ENCODE measurements at regions not wholly inside any gene's neighbourhood (a gene's known extent, or its start where the extent isn't known, plus 50 kb on each side); places are given as distances from the start of the nearest gene placed in this dataset.

DNA sequence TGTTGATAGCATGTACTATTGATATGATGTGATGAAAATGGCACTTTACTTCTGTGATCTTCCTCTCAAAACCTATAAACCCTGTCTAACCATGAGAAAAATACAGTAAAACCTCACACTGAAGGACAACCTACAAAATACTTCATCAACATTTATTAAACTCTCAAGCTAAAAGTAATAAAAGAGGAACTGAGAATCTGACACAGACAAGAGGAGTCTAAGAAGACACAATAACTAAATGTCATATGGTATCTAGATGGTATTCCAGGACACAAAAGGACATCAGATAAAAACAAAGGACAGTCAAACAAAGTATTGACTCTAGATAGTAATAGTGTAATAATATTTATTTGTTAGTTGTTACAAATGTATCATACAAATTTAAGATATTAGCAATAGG, 655.3 kb downstream of the SH3BGRL start:
- Histone ChIP-seq H3K4me3 (no peak overlapping the region), H3K4me1 (no peaks in the 10 kb centered on the region), H3K27ac (no peak overlapping the region), H3K9me3 (no peaks in the 10 kb centered on the region), H3K4me2 (no peak overlapping the region)
- no peak for DNase-seq (ENCODE audit: low read depth in 1 of 2, low spot score in 1 of 2)
- no peak for ATAC-seq
- CTCF ChIA-PET, result no interaction called here
- TF ChIP-seq, protein P1, sequence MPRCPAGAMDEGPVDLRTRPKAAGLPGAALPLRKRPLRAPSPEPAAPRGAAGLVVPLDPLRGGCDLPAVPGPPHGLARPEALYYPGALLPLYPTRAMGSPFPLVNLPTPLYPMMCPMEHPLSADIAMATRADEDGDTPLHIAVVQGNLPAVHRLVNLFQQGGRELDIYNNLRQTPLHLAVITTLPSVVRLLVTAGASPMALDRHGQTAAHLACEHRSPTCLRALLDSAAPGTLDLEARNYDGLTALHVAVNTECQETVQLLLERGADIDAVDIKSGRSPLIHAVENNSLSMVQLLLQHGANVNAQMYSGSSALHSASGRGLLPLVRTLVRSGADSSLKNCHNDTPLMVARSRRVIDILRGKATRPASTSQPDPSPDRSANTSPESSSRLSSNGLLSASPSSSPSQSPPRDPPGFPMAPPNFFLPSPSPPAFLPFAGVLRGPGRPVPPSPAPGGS (IDR thresholded peaks at IDR 0.05), result no peak
- TF ChIP-seq ZC3H11A (IDR thresholded peaks at IDR 0.05) (no peak), FOSB (CRISPR knock-in tag; IDR thresholded peaks at IDR 0.05) (no peak), KDM1A (IDR thresholded peaks at IDR 0.05; ENCODE audit: low read depth) (no peak), TFCP2L1 (CRISPR knock-in tag; IDR thresholded peaks at IDR 0.05) (no peak), BHLHE40 (IDR thresholded peaks at IDR 0.05; ENCODE audit: low read depth, low read length) (no peak), JUNB (IDR thresholded peaks at IDR 0.05) (no peak), JUN (IDR thresholded peaks at IDR 0.05) (no peak), CEBPB (IDR thresholded peaks at IDR 0.05) (no peak), EHMT2 (IDR thresholded peaks at IDR 0.05; ENCODE audit: low read depth) (no peak), ZNF302 (CRISPR knock-in tag; IDR thresholded peaks at IDR 0.05) (no peak), POLR2A (IDR thresholded peaks at IDR 0.05; ENCODE audit: low read length) (no peak)
- TF ChIP-seq, protein P2, sequence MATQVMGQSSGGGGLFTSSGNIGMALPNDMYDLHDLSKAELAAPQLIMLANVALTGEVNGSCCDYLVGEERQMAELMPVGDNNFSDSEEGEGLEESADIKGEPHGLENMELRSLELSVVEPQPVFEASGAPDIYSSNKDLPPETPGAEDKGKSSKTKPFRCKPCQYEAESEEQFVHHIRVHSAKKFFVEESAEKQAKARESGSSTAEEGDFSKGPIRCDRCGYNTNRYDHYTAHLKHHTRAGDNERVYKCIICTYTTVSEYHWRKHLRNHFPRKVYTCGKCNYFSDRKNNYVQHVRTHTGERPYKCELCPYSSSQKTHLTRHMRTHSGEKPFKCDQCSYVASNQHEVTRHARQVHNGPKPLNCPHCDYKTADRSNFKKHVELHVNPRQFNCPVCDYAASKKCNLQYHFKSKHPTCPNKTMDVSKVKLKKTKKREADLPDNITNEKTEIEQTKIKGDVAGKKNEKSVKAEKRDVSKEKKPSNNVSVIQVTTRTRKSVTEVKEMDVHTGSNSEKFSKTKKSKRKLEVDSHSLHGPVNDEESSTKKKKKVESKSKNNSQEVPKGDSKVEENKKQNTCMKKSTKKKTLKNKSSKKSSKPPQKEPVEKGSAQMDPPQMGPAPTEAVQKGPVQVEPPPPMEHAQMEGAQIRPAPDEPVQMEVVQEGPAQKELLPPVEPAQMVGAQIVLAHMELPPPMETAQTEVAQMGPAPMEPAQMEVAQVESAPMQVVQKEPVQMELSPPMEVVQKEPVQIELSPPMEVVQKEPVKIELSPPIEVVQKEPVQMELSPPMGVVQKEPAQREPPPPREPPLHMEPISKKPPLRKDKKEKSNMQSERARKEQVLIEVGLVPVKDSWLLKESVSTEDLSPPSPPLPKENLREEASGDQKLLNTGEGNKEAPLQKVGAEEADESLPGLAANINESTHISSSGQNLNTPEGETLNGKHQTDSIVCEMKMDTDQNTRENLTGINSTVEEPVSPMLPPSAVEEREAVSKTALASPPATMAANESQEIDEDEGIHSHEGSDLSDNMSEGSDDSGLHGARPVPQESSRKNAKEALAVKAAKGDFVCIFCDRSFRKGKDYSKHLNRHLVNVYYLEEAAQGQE (IDR thresholded peaks at IDR 0.05), result no peak
- TF ChIP-seq, protein P3, sequence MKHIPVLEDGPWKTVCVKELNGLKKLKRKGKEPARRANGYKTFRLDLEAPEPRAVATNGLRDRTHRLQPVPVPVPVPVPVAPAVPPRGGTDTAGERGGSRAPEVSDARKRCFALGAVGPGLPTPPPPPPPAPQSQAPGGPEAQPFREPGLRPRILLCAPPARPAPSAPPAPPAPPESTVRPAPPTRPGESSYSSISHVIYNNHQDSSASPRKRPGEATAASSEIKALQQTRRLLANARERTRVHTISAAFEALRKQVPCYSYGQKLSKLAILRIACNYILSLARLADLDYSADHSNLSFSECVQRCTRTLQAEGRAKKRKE (CRISPR knock-in tag; IDR thresholded peaks at IDR 0.05; ENCODE audit: low read depth), result no peak
- TF ChIP-seq, protein P4, sequence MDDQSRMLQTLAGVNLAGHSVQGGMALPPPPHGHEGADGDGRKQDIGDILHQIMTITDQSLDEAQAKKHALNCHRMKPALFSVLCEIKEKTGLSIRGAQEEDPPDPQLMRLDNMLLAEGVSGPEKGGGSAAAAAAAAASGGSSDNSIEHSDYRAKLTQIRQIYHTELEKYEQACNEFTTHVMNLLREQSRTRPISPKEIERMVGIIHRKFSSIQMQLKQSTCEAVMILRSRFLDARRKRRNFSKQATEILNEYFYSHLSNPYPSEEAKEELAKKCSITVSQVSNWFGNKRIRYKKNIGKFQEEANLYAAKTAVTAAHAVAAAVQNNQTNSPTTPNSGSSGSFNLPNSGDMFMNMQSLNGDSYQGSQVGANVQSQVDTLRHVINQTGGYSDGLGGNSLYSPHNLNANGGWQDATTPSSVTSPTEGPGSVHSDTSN (IDR thresholded peaks at IDR 0.05), result no peak
- TF ChIP-seq, protein P5, sequence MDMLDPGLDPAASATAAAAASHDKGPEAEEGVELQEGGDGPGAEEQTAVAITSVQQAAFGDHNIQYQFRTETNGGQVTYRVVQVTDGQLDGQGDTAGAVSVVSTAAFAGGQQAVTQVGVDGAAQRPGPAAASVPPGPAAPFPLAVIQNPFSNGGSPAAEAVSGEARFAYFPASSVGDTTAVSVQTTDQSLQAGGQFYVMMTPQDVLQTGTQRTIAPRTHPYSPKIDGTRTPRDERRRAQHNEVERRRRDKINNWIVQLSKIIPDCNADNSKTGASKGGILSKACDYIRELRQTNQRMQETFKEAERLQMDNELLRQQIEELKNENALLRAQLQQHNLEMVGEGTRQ (IDR thresholded peaks at IDR 0.05), result no peak
- peak; percentile 18 for FAIRE-seq
- POLR2A ChIA-PET, result no interaction called here

DNA sequence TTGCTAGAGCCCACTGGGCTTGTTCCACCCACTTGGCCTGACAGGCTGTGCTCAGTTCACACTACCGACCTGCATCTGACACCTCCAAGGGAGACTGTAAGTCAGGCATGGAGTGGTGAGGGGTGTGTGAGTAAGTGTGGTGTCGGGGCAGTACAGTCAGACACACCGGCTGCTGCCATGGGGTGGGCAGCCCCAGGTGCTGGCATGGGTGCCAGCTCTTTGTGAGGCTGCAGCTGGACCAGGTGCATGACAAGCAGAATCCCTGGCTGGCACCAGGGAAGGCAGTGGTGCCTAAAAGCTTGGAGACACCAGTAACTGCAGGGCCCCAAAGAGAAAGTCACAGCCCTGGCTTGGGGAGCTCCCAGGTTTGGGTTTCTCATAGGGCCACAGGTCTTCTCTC, 665.0 kb downstream of the SH3BGRL start:
- Histone ChIP-seq H3K4me1 (no peaks in the 10 kb centered on the region), H3K27ac (no peak overlapping the region), H3K4me2 (no peak overlapping the region), H3K4me3 (no peak overlapping the region), H3K9me3 (no peaks in the 10 kb centered on the region)
- WGBS (ENCODE audit: missing lambda C conversion rate), result no CpG with 5 or more reads among the region's 3 CpGs
- DNase-seq (ENCODE audit: low read depth in 1 of 2, low spot score in 1 of 2) (no peak), FAIRE-seq (no peak), ATAC-seq (no peak)
- ChIA-PET CTCF (no interaction called here), POLR2A (no interaction called here)
- TF ChIP-seq MYC (IDR thresholded peaks at IDR 0.05; ENCODE audit: borderline replicate concordance, low read length) (no peak), POLR2AphosphoS2 (conservative IDR thresholded peaks at IDR 0.05; ENCODE audit: low read length) (no peak), BHLHE40 (IDR thresholded peaks at IDR 0.05; ENCODE audit: low read depth, low read length) (no peak), KDM5A (IDR thresholded peaks at IDR 0.05) (no peak), MAFK (IDR thresholded peaks at IDR 0.05; ENCODE audit: partially characterized antibody) (no peak), PHF8 (IDR thresholded peaks at IDR 0.05; ENCODE audit: borderline replicate concordance, low read depth) (no peak), NR3C1 (IDR thresholded peaks at IDR 0.05) (no peak), RAD21 (conservative IDR thresholded peaks at IDR 0.05 in 1 of 2, IDR thresholded peaks at IDR 0.05 in 1 of 2) (no peak), POLR2A (IDR thresholded peaks at IDR 0.05; ENCODE audit: low read length) (no peak)
- TF ChIP-seq, protein P6, sequence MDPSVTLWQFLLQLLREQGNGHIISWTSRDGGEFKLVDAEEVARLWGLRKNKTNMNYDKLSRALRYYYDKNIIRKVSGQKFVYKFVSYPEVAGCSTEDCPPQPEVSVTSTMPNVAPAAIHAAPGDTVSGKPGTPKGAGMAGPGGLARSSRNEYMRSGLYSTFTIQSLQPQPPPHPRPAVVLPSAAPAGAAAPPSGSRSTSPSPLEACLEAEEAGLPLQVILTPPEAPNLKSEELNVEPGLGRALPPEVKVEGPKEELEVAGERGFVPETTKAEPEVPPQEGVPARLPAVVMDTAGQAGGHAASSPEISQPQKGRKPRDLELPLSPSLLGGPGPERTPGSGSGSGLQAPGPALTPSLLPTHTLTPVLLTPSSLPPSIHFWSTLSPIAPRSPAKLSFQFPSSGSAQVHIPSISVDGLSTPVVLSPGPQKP (IDR thresholded peaks at IDR 0.05; ENCODE audit: low read depth, low read length), result no peak
- TF ChIP-seq, protein P7, sequence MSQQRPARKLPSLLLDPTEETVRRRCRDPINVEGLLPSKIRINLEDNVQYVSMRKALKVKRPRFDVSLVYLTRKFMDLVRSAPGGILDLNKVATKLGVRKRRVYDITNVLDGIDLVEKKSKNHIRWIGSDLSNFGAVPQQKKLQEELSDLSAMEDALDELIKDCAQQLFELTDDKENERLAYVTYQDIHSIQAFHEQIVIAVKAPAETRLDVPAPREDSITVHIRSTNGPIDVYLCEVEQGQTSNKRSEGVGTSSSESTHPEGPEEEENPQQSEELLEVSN (IDR thresholded peaks at IDR 0.05; ENCODE audit: borderline replicate concordance, low read depth), result no peak
- TF ChIP-seq, protein P5 (IDR thresholded peaks at IDR 0.05), result no peak
- TF ChIP-seq, protein P8, sequence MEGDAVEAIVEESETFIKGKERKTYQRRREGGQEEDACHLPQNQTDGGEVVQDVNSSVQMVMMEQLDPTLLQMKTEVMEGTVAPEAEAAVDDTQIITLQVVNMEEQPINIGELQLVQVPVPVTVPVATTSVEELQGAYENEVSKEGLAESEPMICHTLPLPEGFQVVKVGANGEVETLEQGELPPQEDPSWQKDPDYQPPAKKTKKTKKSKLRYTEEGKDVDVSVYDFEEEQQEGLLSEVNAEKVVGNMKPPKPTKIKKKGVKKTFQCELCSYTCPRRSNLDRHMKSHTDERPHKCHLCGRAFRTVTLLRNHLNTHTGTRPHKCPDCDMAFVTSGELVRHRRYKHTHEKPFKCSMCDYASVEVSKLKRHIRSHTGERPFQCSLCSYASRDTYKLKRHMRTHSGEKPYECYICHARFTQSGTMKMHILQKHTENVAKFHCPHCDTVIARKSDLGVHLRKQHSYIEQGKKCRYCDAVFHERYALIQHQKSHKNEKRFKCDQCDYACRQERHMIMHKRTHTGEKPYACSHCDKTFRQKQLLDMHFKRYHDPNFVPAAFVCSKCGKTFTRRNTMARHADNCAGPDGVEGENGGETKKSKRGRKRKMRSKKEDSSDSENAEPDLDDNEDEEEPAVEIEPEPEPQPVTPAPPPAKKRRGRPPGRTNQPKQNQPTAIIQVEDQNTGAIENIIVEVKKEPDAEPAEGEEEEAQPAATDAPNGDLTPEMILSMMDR (IDR thresholded peaks at IDR 0.05), result no peak
